Activated CD4-positive, alpha-beta T cell treated with anti-CD3 and anti-CD28 coated beads for 1 hour (primary cell): ENCODE measurements at regions not wholly inside any gene's neighbourhood (a gene's known extent, or its start where the extent isn't known, plus 50 kb on each side); places are given as distances from the start of the nearest gene placed in this dataset.
"Not testable (repeated sequence)": the region's sequence is repeated elsewhere in the genome, so short reads cannot be mapped to it uniquely, and the experiment has no call there.

Experiments
- DNase-seq: peaks from one replicate; pipeline ENCODE4 v3.0.0-alpha.2; 2020

DNA sequence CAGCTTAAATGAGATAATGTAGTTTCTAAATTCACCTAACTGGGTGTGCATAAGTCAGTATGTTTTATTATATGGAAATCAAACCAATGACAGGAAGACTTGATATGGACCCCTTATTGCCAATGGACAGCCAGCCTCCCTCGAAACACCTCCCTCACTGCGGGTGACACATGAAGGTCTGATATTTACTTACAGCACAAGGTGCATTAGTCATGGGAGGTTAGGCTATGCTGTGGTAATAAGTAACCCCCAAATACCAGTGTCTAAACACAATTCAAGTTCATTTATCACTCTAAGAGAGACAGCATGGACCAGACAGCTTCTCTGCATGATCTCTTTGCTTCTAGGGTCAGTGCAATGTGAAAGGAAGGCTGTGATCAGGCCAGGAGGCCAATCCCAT, 126.0 kb upstream of the KCNJ6 start:
- no peak for DNase-seq

DNA sequence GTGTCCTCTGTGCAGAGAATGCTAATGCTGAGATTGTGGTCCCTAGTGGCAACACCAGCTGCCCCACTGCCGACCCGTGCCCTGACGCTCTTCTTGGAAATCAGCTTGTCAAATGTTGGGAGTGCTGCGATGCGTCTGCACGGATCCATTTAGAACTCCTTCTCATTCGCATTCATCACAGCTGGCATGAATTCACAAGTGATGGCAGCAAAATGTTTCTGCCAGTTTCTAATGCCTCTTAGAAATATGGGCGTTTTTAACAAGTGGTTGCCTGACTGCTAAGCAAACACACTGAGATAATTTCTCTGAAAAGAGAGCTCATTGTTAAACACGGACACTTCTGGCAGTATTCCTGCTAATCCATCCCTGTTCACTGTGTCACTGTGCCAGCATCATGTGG, 131.9 kb upstream of the KCNJ6 start:
- no peak for DNase-seq

GRCh38 chr21:38054334-38054733, 138.1 kb upstream of the KCNJ6 start:
- DNase-seq, result no peak

- DNase-seq, result no peak
Measured at GRCh38 chr21:38056481-38056880, 140.2 kb upstream of the KCNJ6 start.

- no peak for DNase-seq
Measured at GRCh38 chr21:38057626-38058025, 141.4 kb upstream of the KCNJ6 start.

GRCh38 chr21:38060533-38060932, 144.3 kb upstream of the KCNJ6 start:
- no peak for DNase-seq

GRCh38 chr21:38067086-38067739, 151.0 kb upstream of the KCNJ6 start:
- no peak for DNase-seq

GRCh38 chr21:38072489-38072888, 156.2 kb upstream of the KCNJ6 start:
- no peak for DNase-seq

DNA sequence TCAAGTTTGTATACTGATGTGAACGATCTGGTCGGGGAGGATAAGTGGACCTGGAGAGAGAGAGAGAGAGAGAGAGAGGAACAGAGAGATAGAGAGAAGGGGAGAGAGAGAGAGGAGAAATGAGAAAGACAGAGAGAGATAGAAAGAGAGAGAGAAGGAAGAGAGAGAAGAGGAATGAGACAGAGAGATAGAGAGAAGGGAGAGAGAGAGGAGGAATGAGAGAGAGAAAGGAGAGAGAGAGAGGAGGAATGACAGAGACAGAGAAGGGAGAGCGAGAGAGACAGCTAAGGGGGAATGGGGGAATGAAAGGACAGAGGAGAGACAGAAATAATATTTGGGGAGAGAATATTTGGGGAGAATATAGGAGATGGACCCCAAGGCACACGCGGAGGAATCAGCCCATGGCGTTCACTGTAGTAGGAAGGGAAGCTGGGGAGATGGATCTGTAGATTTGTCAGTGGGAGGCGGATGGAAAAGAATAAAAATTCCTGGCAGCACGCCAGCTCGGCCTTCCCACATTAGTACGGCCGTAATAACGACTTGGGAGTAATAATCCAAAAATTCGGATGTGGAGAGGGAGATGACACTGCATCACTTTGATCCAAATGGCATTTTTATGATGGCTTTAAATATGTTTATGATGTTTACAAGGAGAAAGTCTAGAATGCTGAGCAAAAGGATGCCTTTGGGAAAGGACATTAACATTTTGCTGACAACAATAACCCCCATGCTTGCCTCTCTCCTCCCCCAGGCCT, 159.8 kb upstream of the KCNJ6 start:
- DNase-seq, result no peak

DNA sequence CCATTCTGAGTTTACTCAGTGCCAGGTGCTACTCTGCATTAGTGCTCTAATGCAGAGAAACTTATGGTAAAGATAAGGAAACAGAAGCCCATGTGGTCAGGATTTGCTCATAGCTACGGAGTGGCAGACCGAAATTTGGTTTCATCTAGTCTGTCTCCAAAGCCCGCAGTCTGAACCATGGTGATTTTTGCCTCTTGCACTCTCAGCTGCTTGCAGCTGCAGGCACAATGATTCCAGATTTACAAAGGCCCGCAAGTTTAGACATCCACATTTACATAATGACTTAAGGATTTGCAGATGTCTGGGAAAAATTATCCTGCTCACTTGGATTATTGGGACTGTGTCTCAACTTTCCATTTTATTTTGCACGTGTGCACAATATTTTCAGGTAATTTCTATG, 161.3 kb upstream of the KCNJ6 start:
- no peak for DNase-seq

DNA sequence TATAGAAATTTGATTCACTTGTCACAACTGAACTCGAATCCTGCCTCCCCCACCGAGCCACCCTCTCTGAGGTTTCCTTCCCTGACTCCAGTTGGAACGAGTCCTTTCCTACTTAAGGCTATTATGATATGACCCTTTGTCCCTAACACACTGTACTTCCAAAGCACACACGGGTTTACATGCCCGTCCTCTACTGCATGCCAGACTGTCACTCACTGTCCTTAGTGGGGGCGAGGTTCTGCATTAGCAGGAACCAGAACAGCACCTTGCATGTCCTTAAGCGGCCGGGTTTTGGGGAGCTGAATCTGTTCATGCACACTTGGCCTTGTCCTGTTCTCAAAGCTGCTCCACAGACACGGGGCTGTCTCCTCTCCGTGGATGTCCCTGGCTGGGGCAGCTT, 164.6 kb upstream of the KCNJ6 start:
- no peak for DNase-seq

- no peak for DNase-seq
Measured at GRCh38 chr21:38081708-38082107, 165.5 kb upstream of the KCNJ6 start.

GRCh38 chr21:38082936-38083485, 166.8 kb upstream of the KCNJ6 start:
- no peak for DNase-seq

DNA sequence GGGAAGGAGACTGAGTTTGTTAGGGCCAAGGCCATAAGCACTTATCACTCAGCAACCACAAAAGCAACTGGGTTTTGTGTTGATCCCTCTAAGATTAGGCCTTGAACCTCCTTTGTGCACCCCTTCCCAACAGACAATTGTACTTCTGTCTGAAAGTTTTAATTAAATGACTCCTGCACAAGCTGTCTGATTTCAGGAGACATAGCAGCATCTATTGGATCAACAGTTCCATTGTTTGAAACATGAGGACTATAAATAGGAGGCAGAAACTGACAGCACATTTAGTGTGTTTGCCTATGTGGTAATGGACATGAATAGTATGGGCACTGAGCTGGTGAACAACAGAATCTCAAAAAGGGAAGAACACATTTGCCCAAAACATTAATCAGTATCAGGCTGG, 167.3 kb upstream of the KCNJ6 start:
- DNase-seq, result no peak

DNA sequence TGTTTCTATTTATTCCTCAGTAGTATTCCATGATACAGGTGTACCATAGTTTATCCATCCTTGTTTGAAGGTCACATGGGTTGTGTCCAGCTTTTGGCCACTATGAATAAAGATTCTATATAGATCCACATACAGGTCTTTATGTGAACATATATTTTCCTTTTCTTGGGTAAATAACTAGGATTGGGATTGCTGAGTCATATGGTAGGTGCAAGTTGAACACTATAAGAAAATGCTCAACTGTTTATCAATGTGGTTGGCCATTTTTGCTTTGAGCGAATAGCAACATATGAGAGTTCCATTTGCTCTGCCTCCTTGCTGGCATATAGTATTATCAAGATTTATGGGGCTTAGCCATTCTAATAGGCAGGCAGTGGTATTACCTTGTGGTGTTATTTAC, 170.2 kb upstream of the KCNJ15 start:
- no peak for DNase-seq

DNA sequence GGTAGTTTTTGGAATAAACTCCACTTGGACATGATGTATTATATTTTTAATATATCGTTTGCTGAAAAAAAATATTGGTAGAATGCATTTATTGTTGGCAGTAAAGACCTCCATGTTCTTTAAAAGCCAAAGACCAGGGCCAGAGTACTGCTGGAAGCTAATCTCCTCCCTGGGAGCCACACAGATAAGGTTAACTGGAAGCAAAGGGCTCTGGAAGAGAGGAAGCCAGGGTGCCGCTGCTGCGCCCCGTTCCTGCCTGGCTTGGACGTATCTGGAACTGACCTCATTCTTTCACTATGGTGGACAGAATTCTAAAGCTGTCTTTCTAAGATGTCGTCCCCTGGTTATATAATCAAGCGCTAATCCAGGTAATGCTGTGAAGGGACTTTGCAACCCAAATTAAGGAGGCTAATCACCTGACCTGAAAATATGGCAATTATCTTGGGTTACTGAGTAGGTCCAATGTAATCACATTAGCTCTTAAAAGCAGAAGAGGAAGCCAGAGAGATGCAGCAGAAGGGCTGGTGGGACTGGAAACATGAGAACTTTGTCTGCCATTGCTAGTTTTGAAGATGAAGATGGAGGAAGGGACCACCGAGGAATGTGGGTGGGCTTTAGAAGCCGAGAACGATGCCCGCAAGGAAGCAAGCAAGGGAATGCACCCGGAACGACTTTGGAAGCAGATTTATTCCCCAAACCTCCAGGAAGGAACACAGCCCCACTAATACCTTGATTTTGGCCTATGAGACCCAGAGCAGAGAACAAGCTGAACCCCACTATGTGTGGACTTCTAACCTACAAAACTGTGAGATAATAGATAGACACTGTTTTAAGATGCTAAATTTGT, 167.7 kb upstream of the KCNJ15 start:
- no peak for DNase-seq

DNA sequence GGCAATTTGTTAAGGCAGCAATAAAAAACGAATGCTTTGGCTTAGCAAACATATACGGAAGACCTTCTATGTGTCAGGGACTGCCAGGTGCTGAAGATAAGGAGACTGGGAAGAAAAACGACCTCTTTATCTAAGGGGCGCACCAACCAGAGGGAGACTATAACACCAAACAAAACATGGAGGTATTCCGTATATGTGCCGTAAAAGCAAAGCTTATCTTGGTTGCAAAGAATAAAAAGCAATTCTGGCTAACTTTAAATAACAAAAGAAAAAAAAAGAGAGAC, 167.1 kb upstream of the KCNJ15 start:
- no peak for DNase-seq

- DNase-seq, result not testable (repeated sequence)
Measured at GRCh38 chr21:38091061-38091460, 165.7 kb upstream of the KCNJ15 start.

GRCh38 chr21:38092051-38092450, 164.7 kb upstream of the KCNJ15 start:
- no peak for DNase-seq

- DNase-seq, result no peak
Measured at GRCh38 chr21:38095220-38095619, 161.6 kb upstream of the KCNJ15 start.

- DNase-seq, result no peak
Measured at GRCh38 chr21:38097789-38098188, 159.0 kb upstream of the KCNJ15 start.

GRCh38 chr21:38112219-38112789, 144.5 kb upstream of the KCNJ15 start:
- no peak for DNase-seq

- no peak for DNase-seq
Measured at GRCh38 chr21:38114717-38115333, 142.0 kb upstream of the KCNJ15 start.
